ENCODE measurements at regions not wholly inside any gene's neighbourhood (a gene's known extent, or its start where the extent isn't known, plus 50 kb on each side); places are given as distances from the start of the nearest gene placed in this dataset.

GRCh38 chr2:192437653-192438052, 242.9 kb upstream of the TMEFF2 start:
- no peak overlapping the region for H3K4me3 ChIP-seq (ENCODE audit: low read depth, poor library complexity, severe bottlenecking)
- TF ChIP-seq CTCF (IDR thresholded peaks at IDR 0.05) (no peak), POLR2A (IDR thresholded peaks at IDR 0.05) (no peak)
- intact Hi-C loops (cut with DNase I; ENCODE audit: low total_unique reads), result no loop called here
- no peak for DNase-seq (ENCODE audit: low spot score in 2 of 2)
- WGBS, 2 donors, result 56 to 57% methylated on average over 4 of the region's 4 CpGs

- 54 to 65% methylated on average over 4 of the region's 4 CpGs for WGBS, 2 donors
- intact Hi-C loops (cut with DNase I; ENCODE audit: low total_unique reads), result no loop called here
- H3K4me3 ChIP-seq (ENCODE audit: low read depth, poor library complexity, severe bottlenecking), result no peak overlapping the region
- TF ChIP-seq CTCF (IDR thresholded peaks at IDR 0.05) (no peak), POLR2A (IDR thresholded peaks at IDR 0.05) (no peak)
- DNase-seq (ENCODE audit: low spot score in 2 of 2), result no peak
Observed at GRCh38 chr2:192424243-192424642, 229.5 kb upstream of the TMEFF2 start.

- H3K4me3 ChIP-seq (ENCODE audit: low read depth, poor library complexity, severe bottlenecking), result no peak overlapping the region
- no peak for DNase-seq (ENCODE audit: low spot score in 2 of 2)
- WGBS, 2 donors, result 62 to 64% methylated on average over 2 of the region's 2 CpGs
- no peak for TF ChIP-seq POLR2A (IDR thresholded peaks at IDR 0.05)
- TF ChIP-seq CTCF (IDR thresholded peaks at IDR 0.05), result no peak
- intact Hi-C loops (cut with DNase I; ENCODE audit: low total_unique reads), result no loop called here
Observed at GRCh38 chr2:192419786-192420185, 225.1 kb upstream of the TMEFF2 start.

- intact Hi-C loops (cut with DNase I; ENCODE audit: low total_unique reads), result no loop called here
- H3K4me3 ChIP-seq (ENCODE audit: low read depth, poor library complexity, severe bottlenecking), result no peak overlapping the region
- TF ChIP-seq POLR2A (IDR thresholded peaks at IDR 0.05) (no peak), CTCF (IDR thresholded peaks at IDR 0.05) (no peak)
- no peak for DNase-seq (ENCODE audit: low spot score in 2 of 2)
- 30 to 32% methylated on average over 4 of the region's 4 CpGs for WGBS, 2 donors
Observed at GRCh38 chr2:192416060-192416459, 221.3 kb upstream of the TMEFF2 start.

- no peak for DNase-seq (ENCODE audit: low spot score in 2 of 2)
- H3K4me3 ChIP-seq (ENCODE audit: low read depth, poor library complexity, severe bottlenecking), result no peak overlapping the region
- intact Hi-C loops (cut with DNase I; ENCODE audit: low total_unique reads), result no loop called here
- WGBS, 2 donors, result 41 to 47% methylated on average over 15 to 17 of the region's 18 CpGs
- TF ChIP-seq CTCF (IDR thresholded peaks at IDR 0.05) (no peak), POLR2A (IDR thresholded peaks at IDR 0.05) (no peak)
Observed at GRCh38 chr2:192414794-192415193, 220.1 kb upstream of the TMEFF2 start.

Measured in lower leg skin (tissue), 4 donors.